Mesenchymal stem cell (in vitro differentiated cells and primary cell): ENCODE measurements at regions not wholly inside any gene's neighbourhood (a gene's known extent, or its start where the extent isn't known, plus 50 kb on each side); places are given as distances from the start of the nearest gene placed in this dataset.

Source experiments
- DNase-seq: peaks from one replicate; pipeline ENCODE4 v3.0.0-alpha.2; 2013
- H2AFZ ChIP-seq: one replicate; pipeline ENCODE4 v1.6.1; 2013; ENCODE audit warnings: low read depth, mild to moderate bottlenecking, control low read depth, inconsistent platforms, low read length, moderate library complexity
- H2AK5ac ChIP-seq: 2 replicates; pipeline ENCODE4 v1.6.1; 2013; ENCODE audit warnings: low read length, moderate library complexity, mild to moderate bottlenecking, inconsistent platforms; ENCODE audit not compliant: severe bottlenecking
- H2BK120ac ChIP-seq: one replicate; pipeline ENCODE4 v1.6.1; 2013; ENCODE audit warnings: low read depth, mild to moderate bottlenecking, inconsistent platforms, low read length, moderate library complexity
- H2BK12ac ChIP-seq, 2 experiments: one replicate each; pipeline ENCODE4 v1.6.1; 2013; ENCODE audit warnings: inconsistent platforms in 2 of 2, low read length in 2 of 2, mild to moderate bottlenecking in 2 of 2, moderate library complexity in 2 of 2, control low read depth in 1 of 2
- H2BK15ac ChIP-seq: one replicate; pipeline ENCODE4 v1.6.1; 2013; ENCODE audit warnings: mild to moderate bottlenecking, low read depth, inconsistent platforms; ENCODE audit not compliant: poor library complexity, severe bottlenecking
- H2BK5ac ChIP-seq: 2 replicates; pipeline ENCODE4 v1.6.1; 2013; ENCODE audit warnings: low read depth, mild to moderate bottlenecking, low read length, control low read depth, inconsistent platforms; ENCODE audit not compliant: poor library complexity, severe bottlenecking
- H3K14ac ChIP-seq, 2 experiments: one replicate each; pipeline ENCODE4 v1.6.1; 2013; ENCODE audit warnings: inconsistent platforms in 2 of 2, low read length in 2 of 2, control low read depth in 1 of 2, mild to moderate bottlenecking in 1 of 2, moderate library complexity in 1 of 2
- H3K18ac ChIP-seq, 2 experiments: one replicate each; pipeline ENCODE4 v1.6.1; 2013; ENCODE audit warnings: inconsistent platforms in 2 of 2, low read length in 2 of 2, control low read depth in 1 of 2, low read depth in 1 of 2, mild to moderate bottlenecking in 1 of 2
- H3K23ac ChIP-seq, 2 experiments: one replicate each; pipeline ENCODE4 v1.6.1; 2013; ENCODE audit warnings: inconsistent platforms in 2 of 2, low read length in 2 of 2, mild to moderate bottlenecking in 2 of 2, moderate library complexity in 2 of 2, control low read depth in 1 of 2
- H3K27ac ChIP-seq: 2 replicates; pipeline ENCODE4 v1.5.1; 2013; ENCODE audit warnings: mild to moderate bottlenecking, moderate library complexity, low read length, control low read depth, inconsistent platforms; ENCODE audit not compliant: poor library complexity, severe bottlenecking
- H3K27me3 ChIP-seq, 2 experiments: 2 replicates each; pipeline versions ENCODE4 v1.6.1 to v1.7.0; 2013; ENCODE audit warnings: low read length in 2 of 2, mild to moderate bottlenecking in 2 of 2, moderate library complexity in 2 of 2, control low read depth in 1 of 2, inconsistent platforms in 1 of 2; ENCODE audit not compliant: control insufficient read depth in 1 of 2, insufficient read depth in 1 of 2
- H3K36me3 ChIP-seq, 2 experiments: 2 replicates each; pipeline versions ENCODE4 v1.6.1 to v1.7.0; 2013; ENCODE audit warnings: low read length in 2 of 2, control low read depth in 1 of 2, inconsistent platforms in 1 of 2, low read depth in 1 of 2, mild to moderate bottlenecking in 1 of 2; ENCODE audit not compliant: insufficient read depth in 2 of 2, control insufficient read depth in 1 of 2
- H3K4ac ChIP-seq, 2 experiments: one replicate each; pipeline ENCODE4 v1.6.1; 2013; ENCODE audit warnings: inconsistent platforms in 2 of 2, low read length in 2 of 2, mild to moderate bottlenecking in 2 of 2, moderate library complexity in 2 of 2, control low read depth in 1 of 2, low read depth in 1 of 2
- H3K4me1 ChIP-seq: 2 replicates; pipeline ENCODE4 v1.6.1; 2013; ENCODE audit warnings: low read depth, low read length, control low read depth; ENCODE audit not compliant: control insufficient read depth, insufficient read depth
- H3K4me2 ChIP-seq: 2 replicates; pipeline ENCODE4 v1.6.1; 2013; ENCODE audit warnings: low read length, mild to moderate bottlenecking, inconsistent platforms; ENCODE audit not compliant: poor library complexity, severe bottlenecking
- H3K4me3 ChIP-seq, 2 experiments: 2 replicates each; pipeline versions ENCODE4 v1.5.1 to v1.7.0; 2013; ENCODE audit warnings: low read length in 2 of 2, mild to moderate bottlenecking in 2 of 2, control low read depth in 1 of 2, low read depth in 1 of 2; ENCODE audit not compliant: insufficient read depth in 1 of 2
- H3K79me1 ChIP-seq: replicated peaks from 2 replicates; pipeline ENCODE4 v1.6.1; 2013; ENCODE audit warnings: mild to moderate bottlenecking, control low read depth, low read length, inconsistent platforms; ENCODE audit not compliant: poor library complexity, severe bottlenecking
- H3K9ac ChIP-seq: 2 replicates; pipeline ENCODE4 v1.7.0; 2013; ENCODE audit warnings: mild to moderate bottlenecking, low read length, moderate library complexity
- H3K9me3 ChIP-seq: 2 replicates; pipeline ENCODE4 v1.7.0; 2013; ENCODE audit warnings: mild to moderate bottlenecking, low read length; ENCODE audit not compliant: control insufficient read depth
- H4K8ac ChIP-seq: one replicate; pipeline ENCODE4 v1.6.1; 2013; ENCODE audit warnings: inconsistent platforms, mild to moderate bottlenecking, low read length, moderate library complexity
- H4K91ac ChIP-seq: one replicate; pipeline ENCODE4 v1.6.1; 2013; ENCODE audit warnings: mild to moderate bottlenecking, low read length, inconsistent platforms
- WGBS: methylation state at CpG from one replicate; pipeline ENCODE4 v1.1.7; 2013; ENCODE audit warnings: mixed read lengths; 5-methylcytosine and 5-hydroxymethylcytosine counted together

GRCh38 chr6:54586251-54586650, 260.3 kb upstream of the FAM83B start:
- Histone ChIP-seq H3K14ac (no peak overlapping the region), H3K9ac (no peak overlapping the region), H2BK15ac (no peak overlapping the region), H2AFZ (no peak overlapping the region), H3K4me1 (no peaks in the 10 kb centered on the region), H2AK5ac (no peak overlapping the region), H2BK120ac (no peak overlapping the region), H2BK5ac (no peak overlapping the region), H3K9me3 (no peaks in the 10 kb centered on the region), H2BK12ac (no peak overlapping the region), H3K4me2 (no peak overlapping the region), H3K79me1 (no peaks in the 10 kb centered on the region), H3K4ac (no peak overlapping the region), H3K4me3 (no peak overlapping the region), H3K36me3 (no peaks in the 10 kb centered on the region), H3K27ac (no peak overlapping the region), H4K8ac (no peak overlapping the region), H4K91ac (no peak overlapping the region), H3K27me3 (no peaks in the 10 kb centered on the region), H3K18ac (no peak overlapping the region), H3K23ac (no peak overlapping the region)
- DNase-seq, result no peak

GRCh38 chr6:54587277-54587676, 259.3 kb upstream of the FAM83B start:
- Histone ChIP-seq H2BK12ac (no peak overlapping the region), H3K23ac (no peak overlapping the region), H4K8ac (no peak overlapping the region), H2AFZ (no peak overlapping the region), H3K9ac (no peak overlapping the region), H3K14ac (no peak overlapping the region), H2BK15ac (no peak overlapping the region), H2BK120ac (no peak overlapping the region), H3K36me3 (no peaks in the 10 kb centered on the region), H3K18ac (no peak overlapping the region), H3K4me1 (no peaks in the 10 kb centered on the region), H2BK5ac (no peak overlapping the region), H3K4me3 (no peak overlapping the region), H3K4me2 (no peak overlapping the region), H3K79me1 (no peaks in the 10 kb centered on the region), H4K91ac (no peak overlapping the region), H3K4ac (no peak overlapping the region), H3K27me3 (no peaks in the 10 kb centered on the region), H3K27ac (no peak overlapping the region), H3K9me3 (no peaks in the 10 kb centered on the region), H2AK5ac (no peak overlapping the region)
- DNase-seq, result no peak
- 100% methylated on average over 1 of the region's 3 CpGs for WGBS

- 89% methylated on average over 1 of the region's 1 CpG for whole genome bisulfite sequencing
- Histone ChIP-seq H3K14ac (no peak overlapping the region), H3K4ac (no peak overlapping the region), H3K27ac (no peak overlapping the region), H3K23ac (no peak overlapping the region), H3K9me3 (no peaks in the 10 kb centered on the region), H2BK5ac (no peak overlapping the region), H3K27me3 (no peaks in the 10 kb centered on the region), H2AFZ (no peak overlapping the region), H4K91ac (no peak overlapping the region), H2AK5ac (no peak overlapping the region), H3K4me1 (no peaks in the 10 kb centered on the region), H3K79me1 (no peaks in the 10 kb centered on the region), H3K4me2 (no peak overlapping the region), H3K36me3 (no peaks in the 10 kb centered on the region), H3K9ac (no peak overlapping the region), H4K8ac (no peak overlapping the region), H3K4me3 (no peak overlapping the region), H2BK120ac (no peak overlapping the region), H2BK12ac (no peak overlapping the region), H3K18ac (no peak overlapping the region), H2BK15ac (no peak overlapping the region)
- DNase-seq, result no peak
These were observed 258.4 kb upstream of the FAM83B start for GRCh38 chr6:54588176-54588575.

- Histone ChIP-seq H3K4me2 (no peak overlapping the region), H3K23ac (no peak overlapping the region), H4K91ac (no peak overlapping the region), H3K4me1 (no peaks in the 10 kb centered on the region), H3K27ac (no peak overlapping the region), H2AK5ac (no peak overlapping the region), H3K18ac (no peak overlapping the region), H3K9me3 (no peaks in the 10 kb centered on the region), H2BK5ac (no peak overlapping the region), H3K27me3 (no peaks in the 10 kb centered on the region), H3K4me3 (no peak overlapping the region), H2BK120ac (no peak overlapping the region), H3K9ac (no peak overlapping the region), H4K8ac (no peak overlapping the region), H3K36me3 (no peaks in the 10 kb centered on the region), H2AFZ (no peak overlapping the region), H2BK15ac (no peak overlapping the region), H3K4ac (no peak overlapping the region), H2BK12ac (no peak overlapping the region), H3K14ac (no peak overlapping the region), H3K79me1 (no peaks in the 10 kb centered on the region)
- DNase-seq, result peak; percentile 43
- 60% methylated on average over 1 of the region's 3 CpGs for WGBS
These were observed 250.7 kb upstream of the FAM83B start for GRCh38 chr6:54595844-54596243.
